Kidney capillary endothelial cell (primary cell): ENCODE measurements at regions not wholly inside any gene's neighbourhood (a gene's known extent, or its start where the extent isn't known, plus 50 kb on each side); places are given as distances from the start of the nearest gene placed in this dataset.
"Not testable (repeated sequence)": the region's sequence is repeated elsewhere in the genome, so short reads cannot be mapped to it uniquely, and the experiment has no call there.

Experiments used
- DNase-seq: peaks from one replicate; pipeline ENCODE4 v3.0.0-alpha.2; 2018; ENCODE audit warnings: low spot score

GRCh38 chr13:80884056-80884785, 543.3 kb upstream of the SPRY2 start:
- no peak for DNase-seq

- no peak for DNase-seq
Observed at GRCh38 chr13:80883545-80883944, 542.6 kb upstream of the SPRY2 start.

- no peak for DNase-seq
Observed at GRCh38 chr13:80881942-80882445, 541.1 kb upstream of the SPRY2 start.

GRCh38 chr13:80881495-80881894, 540.6 kb upstream of the SPRY2 start:
- DNase-seq = no peak

- no peak for DNase-seq
Observed at GRCh38 chr13:80881034-80881433, 540.1 kb upstream of the SPRY2 start.

GRCh38 chr13:80877944-80878241, 537.0 kb upstream of the SPRY2 start:
- no peak for DNase-seq

- DNase-seq = no peak
Observed at GRCh38 chr13:80877209-80877943, 536.5 kb upstream of the SPRY2 start.

GRCh38 chr13:80873589-80873988, 532.7 kb upstream of the SPRY2 start:
- no peak for DNase-seq

- DNase-seq = not testable (repeated sequence)
Observed at GRCh38 chr13:80871971-80872370, 531.0 kb upstream of the SPRY2 start.

GRCh38 chr13:80871481-80871880, 530.6 kb upstream of the SPRY2 start:
- no peak for DNase-seq

- DNase-seq = no peak
Observed at GRCh38 chr13:80870186-80870585, 529.3 kb upstream of the SPRY2 start.

GRCh38 chr13:80866921-80867320, 526.0 kb upstream of the SPRY2 start:
- no peak for DNase-seq

GRCh38 chr13:80865329-80865728, 524.4 kb upstream of the SPRY2 start:
- no peak for DNase-seq

- DNase-seq = no peak
Observed at GRCh38 chr13:80862456-80862855, 521.5 kb upstream of the SPRY2 start.

- DNase-seq = no peak
Observed at GRCh38 chr13:80860845-80861244, 519.9 kb upstream of the SPRY2 start.

GRCh38 chr13:80858131-80858530, 517.2 kb upstream of the SPRY2 start:
- no peak for DNase-seq

GRCh38 chr13:80857321-80857720, 516.4 kb upstream of the SPRY2 start:
- DNase-seq = no peak

- no peak for DNase-seq
Observed at GRCh38 chr13:80850771-80851170, 509.8 kb upstream of the SPRY2 start.

GRCh38 chr13:80844164-80844563, 503.2 kb upstream of the SPRY2 start:
- DNase-seq = no peak

GRCh38 chr13:80841414-80841813, 500.5 kb upstream of the SPRY2 start:
- no peak for DNase-seq

- no peak for DNase-seq
Observed at GRCh38 chr13:80840316-80840976, 499.5 kb upstream of the SPRY2 start.

- no peak for DNase-seq
Observed at GRCh38 chr13:80835902-80836301, 495.0 kb upstream of the SPRY2 start.

GRCh38 chr13:80830431-80830830, 489.5 kb upstream of the SPRY2 start:
- DNase-seq = no peak
